Retinal pigment epithelial cell (primary cell): ENCODE measurements at regions not wholly inside any gene's neighbourhood (a gene's known extent, or its start where the extent isn't known, plus 50 kb on each side); places are given as distances from the start of the nearest gene placed in this dataset.
"Not testable (repeated sequence)": the region's sequence is repeated elsewhere in the genome, so short reads cannot be mapped to it uniquely, and the experiment has no call there.

ENCODE experiments used
- DNase-seq: peaks from one replicate; pipeline ENCODE4 v3.0.0-alpha.2; 2010; ENCODE audit warnings: low read depth
- H3K4me3 ChIP-seq: 2 replicates; pipeline ENCODE4 v1.5.1; 2011; ENCODE audit warnings: mild to moderate bottlenecking, low read length, control low read depth, moderate library complexity
- CTCF ChIP-seq: conservative IDR thresholded peaks from 2 replicates; pipeline ENCODE4 v1.5.1; 2011; ENCODE audit warnings: low read depth, low read length, control low read depth, inconsistent platforms

DNA sequence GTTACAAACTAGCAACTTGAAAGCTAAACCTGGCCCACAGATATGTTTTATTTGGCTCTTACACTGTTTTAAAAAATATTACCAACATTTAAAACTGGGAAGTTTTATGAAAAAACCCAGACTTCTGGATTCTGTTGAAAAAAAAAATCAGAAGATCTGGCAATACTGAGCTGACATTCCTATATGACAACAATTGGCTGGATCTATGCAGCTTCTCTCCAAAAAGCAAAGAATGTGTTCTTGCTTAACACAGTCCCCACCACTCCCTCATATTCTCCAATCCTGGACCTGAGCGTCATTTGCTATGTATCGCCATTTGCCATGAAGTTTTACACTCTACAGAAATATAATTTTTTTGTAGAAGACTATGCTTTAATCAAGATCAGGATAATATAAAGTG, 859.6 kb downstream of the LTN1 start:
- H3K4me3 ChIP-seq, result no peak overlapping the region
- TF ChIP-seq CTCF, result no peak
- DNase-seq, result no peak

DNA sequence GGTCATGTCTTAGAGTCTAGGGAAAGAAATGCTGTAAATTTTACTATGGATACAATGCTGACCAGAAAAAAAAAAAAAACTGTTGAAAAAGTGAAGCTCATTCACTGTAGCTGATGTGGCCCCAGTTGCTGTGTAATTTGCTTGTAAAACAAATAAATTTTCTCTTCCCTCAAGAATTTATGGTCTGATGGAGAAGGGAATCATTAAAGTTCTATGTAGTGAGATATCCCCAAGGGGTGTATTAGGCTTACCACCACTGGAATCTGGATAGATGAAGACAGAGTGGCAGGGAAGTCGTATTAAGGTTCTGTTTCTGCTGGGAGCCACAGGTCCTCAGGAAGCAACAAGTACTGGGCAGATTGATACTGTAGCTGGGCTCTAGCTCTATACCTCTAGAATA, 860.0 kb downstream of the LTN1 start:
- no peak for TF ChIP-seq CTCF
- DNase-seq, result no peak

GRCh38 chr21:28127175-28127785, 865.4 kb downstream of the LTN1 start:
- no peak for TF ChIP-seq CTCF

More for the DNA sequence above, 860.0 kb downstream of the LTN1 start:
- no peak overlapping the region for H3K4me3 ChIP-seq

DNA sequence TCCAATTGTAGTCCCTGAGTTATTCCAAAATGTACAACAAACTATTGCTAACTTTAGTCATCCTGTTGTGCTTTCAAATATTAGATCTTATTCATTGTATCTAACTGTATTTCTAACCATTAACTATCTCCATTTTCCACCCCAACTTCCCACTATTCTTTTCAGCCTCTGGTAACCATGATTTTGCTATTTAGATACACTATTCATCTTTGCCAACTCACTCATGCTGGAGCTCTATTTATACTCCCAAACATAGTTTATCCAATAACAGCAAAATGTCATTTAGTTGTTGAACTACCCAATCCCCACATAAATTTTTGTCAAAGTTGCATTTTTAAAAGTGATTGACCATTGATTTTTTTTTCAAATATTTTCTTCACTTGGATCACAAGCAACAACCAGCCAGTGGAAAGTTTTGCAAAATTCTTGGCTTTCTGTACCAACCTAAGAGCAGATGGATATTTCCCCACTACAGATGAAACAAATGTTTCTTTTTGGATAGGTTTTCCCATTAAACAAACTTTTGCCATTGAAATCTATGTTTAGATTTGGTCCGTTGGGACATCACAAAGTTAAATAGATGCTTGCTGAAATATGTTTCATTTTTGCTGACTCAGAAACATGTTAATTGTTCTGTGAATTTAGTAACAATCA, 866.0 kb downstream of the LTN1 start:
- no peak overlapping the region for H3K4me3 ChIP-seq
- no peak for TF ChIP-seq CTCF

More at GRCh38 chr21:28127175-28127785, 865.4 kb downstream of the LTN1 start:
- no peak overlapping the region for H3K4me3 ChIP-seq
- DNase-seq, result no peak

DNA sequence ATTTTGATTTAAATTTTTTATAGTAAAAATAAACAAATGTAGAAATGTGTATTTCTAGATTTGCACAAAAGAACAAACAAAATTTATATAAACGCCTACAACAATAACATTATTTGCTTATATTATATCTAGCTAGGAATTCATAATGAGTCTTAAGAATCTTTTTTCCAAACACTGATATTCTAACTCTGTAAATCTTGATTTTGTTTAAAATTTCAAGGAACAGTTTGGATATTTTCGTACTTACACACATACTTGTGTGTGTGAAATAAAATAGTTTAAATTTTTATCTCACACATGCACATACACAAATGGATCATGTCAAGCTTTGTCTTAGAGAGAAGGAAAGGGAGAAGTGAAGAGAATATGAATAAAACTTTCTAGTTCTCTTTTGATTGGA, 868.1 kb downstream of the LTN1 start:
- no peak for TF ChIP-seq CTCF
- DNase-seq, result no peak

More for the DNA sequence above, 866.0 kb downstream of the LTN1 start:
- DNase-seq, result no peak

GRCh38 chr21:28118570-28118969, 874.1 kb downstream of the LTN1 start:
- no peak for DNase-seq
- H3K4me3 ChIP-seq, result no peak overlapping the region
- no peak for TF ChIP-seq CTCF

More for the DNA sequence above, 868.1 kb downstream of the LTN1 start:
- H3K4me3 ChIP-seq, result no peak overlapping the region

DNA sequence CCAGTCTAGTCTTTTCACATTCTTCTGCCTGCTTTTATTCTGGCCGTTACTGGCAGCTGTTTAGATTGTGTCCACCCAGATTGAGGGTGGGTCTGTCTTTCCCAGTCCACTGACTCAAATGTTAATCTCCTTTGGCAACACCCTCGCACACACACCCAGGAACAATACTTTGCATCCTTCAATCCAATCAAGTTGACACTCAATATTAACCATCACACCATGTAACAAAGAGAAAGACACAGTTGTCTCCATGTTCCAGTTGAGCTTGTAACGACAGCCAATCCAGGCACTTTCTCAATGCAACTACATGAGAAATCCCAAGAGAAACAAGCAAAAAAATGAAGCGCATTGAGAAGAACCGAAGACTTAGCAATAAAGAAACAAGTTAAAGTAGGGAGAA, 877.7 kb downstream of the LTN1 start:
- not testable (repeated sequence) for DNase-seq, H3K4me3 ChIP-seq
